ENCODE measurements at regions not wholly inside any gene's neighbourhood (a gene's known extent, or its start where the extent isn't known, plus 50 kb on each side); places are given as distances from the start of the nearest gene placed in this dataset.

DNA sequence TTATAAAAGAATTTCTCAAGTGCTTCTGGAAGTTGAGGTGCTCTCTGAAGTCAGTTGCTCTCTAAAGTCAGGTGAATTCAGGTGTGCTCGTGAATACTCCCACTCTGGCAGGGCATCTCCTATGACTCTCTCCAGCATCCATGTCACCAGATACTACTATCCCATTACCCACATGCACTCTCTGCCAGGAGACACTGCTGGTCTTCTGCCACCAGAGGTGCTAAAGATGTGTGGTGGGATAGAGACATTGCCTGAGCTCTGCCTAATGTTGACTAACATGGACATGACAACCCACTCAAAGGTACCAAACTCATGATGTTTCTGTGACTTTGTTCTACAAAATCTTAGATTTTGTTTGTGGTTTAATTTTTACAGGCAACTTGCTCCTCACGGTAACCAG is 106.4 kb upstream of the HNRNPA3 start:
- no peak for TF ChIP-seq POLR2A (IDR thresholded peaks at IDR 0.05; ENCODE audit: low read depth, low read length)
- TF ChIP-seq POLR2AphosphoS5 (IDR thresholded peaks at IDR 0.05; ENCODE audit: low read depth, low read length): no peak

All from GM12891 (cell line).